ENCODE measurements at regions not wholly inside any gene's neighbourhood (a gene's known extent, or its start where the extent isn't known, plus 50 kb on each side); places are given as distances from the start of the nearest gene placed in this dataset.
"Not testable (repeated sequence)": the region's sequence is repeated elsewhere in the genome, so short reads cannot be mapped to it uniquely, and the experiment has no call there.

DNA sequence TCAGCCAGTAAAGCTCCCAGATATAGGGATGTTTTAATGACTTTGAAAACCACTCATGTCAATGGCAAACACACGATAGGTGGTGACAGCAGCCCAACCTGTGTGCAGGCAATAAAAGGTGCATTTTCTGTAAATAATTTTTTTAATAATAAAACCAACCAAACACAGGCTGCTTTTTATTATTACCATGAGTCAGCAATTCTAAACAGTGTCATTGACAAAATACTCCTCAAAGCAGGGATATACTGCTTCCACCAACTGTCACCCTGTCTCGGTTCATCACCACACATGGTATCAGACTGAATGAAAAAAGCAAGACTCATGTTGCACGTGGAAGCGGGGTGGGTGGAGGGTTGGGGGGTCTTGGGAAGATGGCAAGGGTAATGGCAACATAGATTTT, 195.9 kb downstream of the ANKRD60 start:
- Histone ChIP-seq H3K4me2 (ENCODE audit: control insufficient read depth, extremely low read depth, insufficient read depth, low read depth, low read length) (no peak overlapping the region), H3K9ac (ENCODE audit: control insufficient read depth, extremely low read depth, insufficient read depth, low read length) (no peak overlapping the region), H4K20me1 (ENCODE audit: control insufficient read depth, extremely low read depth, insufficient read depth, low read length) (no peaks in the 10 kb centered on the region), H3K4me1 (ENCODE audit: control insufficient read depth, extremely low read depth, insufficient read depth, low read length) (no peaks in the 10 kb centered on the region), H3K4me3 (ENCODE audit: control insufficient read depth in 2 of 3, extremely low read depth in 1 of 3, insufficient read depth in 2 of 3, low read depth in 1 of 3, low read length in 3 of 3) (no peak overlapping the region), H3K36me3 (ENCODE audit: control insufficient read depth in 2 of 2, extremely low read depth in 1 of 2, insufficient read depth in 2 of 2, low read length in 2 of 2) (no peaks in the 10 kb centered on the region), H3K79me2 (ENCODE audit: control insufficient read depth, insufficient read depth, low read length) (no peaks in the 10 kb centered on the region), H3K27me3 (ENCODE audit: control insufficient read depth, extremely low read depth, insufficient read depth, low read length) (peaks cover 30% of the 10 kb centered on the region), H3K9me1 (ENCODE audit: control insufficient read depth, extremely low read depth, insufficient read depth, low read length) (no peaks in the 10 kb centered on the region), H2AFZ (ENCODE audit: control insufficient read depth, low read length) (no peak overlapping the region), H3K9me3 (ENCODE audit: control insufficient read depth, low read depth, low read length) (no peaks in the 10 kb centered on the region), H3K27ac (ENCODE audit: control insufficient read depth, insufficient read depth, low read length) (no peak overlapping the region)
- DNase-seq (ENCODE audit: low read depth, low spot score) (no peak), FAIRE-seq (no peak)
- dilution Hi-C loops (cut with MboI; ENCODE audit: extremely low pct_ligation_motif_present, low sequenced_read_pairs), result no loop called here
- TF ChIP-seq EZH2 (IDR thresholded peaks at IDR 0.05; ENCODE audit: low read length), result no peak
- TF ChIP-seq, protein P1, sequence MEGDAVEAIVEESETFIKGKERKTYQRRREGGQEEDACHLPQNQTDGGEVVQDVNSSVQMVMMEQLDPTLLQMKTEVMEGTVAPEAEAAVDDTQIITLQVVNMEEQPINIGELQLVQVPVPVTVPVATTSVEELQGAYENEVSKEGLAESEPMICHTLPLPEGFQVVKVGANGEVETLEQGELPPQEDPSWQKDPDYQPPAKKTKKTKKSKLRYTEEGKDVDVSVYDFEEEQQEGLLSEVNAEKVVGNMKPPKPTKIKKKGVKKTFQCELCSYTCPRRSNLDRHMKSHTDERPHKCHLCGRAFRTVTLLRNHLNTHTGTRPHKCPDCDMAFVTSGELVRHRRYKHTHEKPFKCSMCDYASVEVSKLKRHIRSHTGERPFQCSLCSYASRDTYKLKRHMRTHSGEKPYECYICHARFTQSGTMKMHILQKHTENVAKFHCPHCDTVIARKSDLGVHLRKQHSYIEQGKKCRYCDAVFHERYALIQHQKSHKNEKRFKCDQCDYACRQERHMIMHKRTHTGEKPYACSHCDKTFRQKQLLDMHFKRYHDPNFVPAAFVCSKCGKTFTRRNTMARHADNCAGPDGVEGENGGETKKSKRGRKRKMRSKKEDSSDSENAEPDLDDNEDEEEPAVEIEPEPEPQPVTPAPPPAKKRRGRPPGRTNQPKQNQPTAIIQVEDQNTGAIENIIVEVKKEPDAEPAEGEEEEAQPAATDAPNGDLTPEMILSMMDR (optimal IDR thresholded peaks at IDR 0.05 in 1 of 3, IDR thresholded peaks at IDR 0.05 in 1 of 3, conservative IDR thresholded peaks at IDR 0.05 in 1 of 3; ENCODE audit: extremely low read depth in 1 of 3, insufficient read depth in 2 of 3, low read length in 3 of 3), result no peak

- FAIRE-seq; H4K20me1 ChIP-seq (ENCODE audit: control insufficient read depth, extremely low read depth, insufficient read depth, low read length); DNase-seq (ENCODE audit: low read depth, low spot score); H3K36me3 ChIP-seq (ENCODE audit: control insufficient read depth in 2 of 2, extremely low read depth in 1 of 2, insufficient read depth in 2 of 2, low read length in 2 of 2); H2AFZ ChIP-seq (ENCODE audit: control insufficient read depth, low read length); H3K4me1 ChIP-seq (ENCODE audit: control insufficient read depth, extremely low read depth, insufficient read depth, low read length); H3K9me3 ChIP-seq (ENCODE audit: control insufficient read depth, low read depth, low read length); dilution Hi-C loops (cut with MboI; ENCODE audit: extremely low pct_ligation_motif_present, low sequenced_read_pairs); H3K4me3 ChIP-seq (ENCODE audit: control insufficient read depth in 2 of 3, extremely low read depth in 1 of 3, insufficient read depth in 2 of 3, low read depth in 1 of 3, low read length in 3 of 3); H3K79me2 ChIP-seq (ENCODE audit: control insufficient read depth, insufficient read depth, low read length); H3K9me1 ChIP-seq (ENCODE audit: control insufficient read depth, extremely low read depth, insufficient read depth, low read length); H3K4me2 ChIP-seq (ENCODE audit: control insufficient read depth, extremely low read depth, insufficient read depth, low read depth, low read length); H3K27ac ChIP-seq (ENCODE audit: control insufficient read depth, insufficient read depth, low read length); H3K9ac ChIP-seq (ENCODE audit: control insufficient read depth, extremely low read depth, insufficient read depth, low read length): not testable (repeated sequence)
- peaks cover 32% of the 10 kb centered on the region for H3K27me3 ChIP-seq (ENCODE audit: control insufficient read depth, extremely low read depth, insufficient read depth, low read length)
These were observed 197.1 kb downstream of the ANKRD60 start for GRCh38 chr20:58031350-58031749.

GRCh38 chr20:58028123-58028522, 200.3 kb downstream of the ANKRD60 start:
- H3K9ac ChIP-seq (ENCODE audit: control insufficient read depth, extremely low read depth, insufficient read depth, low read length), result no peak overlapping the region
- H3K27ac ChIP-seq (ENCODE audit: control insufficient read depth, insufficient read depth, low read length), result no peak overlapping the region
- H4K20me1 ChIP-seq (ENCODE audit: control insufficient read depth, extremely low read depth, insufficient read depth, low read length), result no peaks in the 10 kb centered on the region
- H3K4me1 ChIP-seq (ENCODE audit: control insufficient read depth, extremely low read depth, insufficient read depth, low read length), result no peaks in the 10 kb centered on the region
- DNase-seq (ENCODE audit: low read depth, low spot score) (no peak), FAIRE-seq (no peak)
- H3K9me1 ChIP-seq (ENCODE audit: control insufficient read depth, extremely low read depth, insufficient read depth, low read length), result no peaks in the 10 kb centered on the region
- dilution Hi-C loops (cut with MboI; ENCODE audit: extremely low pct_ligation_motif_present, low sequenced_read_pairs), result no loop called here
- no peak overlapping the region for H3K4me2 ChIP-seq (ENCODE audit: control insufficient read depth, extremely low read depth, insufficient read depth, low read depth, low read length)
- H2AFZ ChIP-seq (ENCODE audit: control insufficient read depth, low read length), result no peak overlapping the region
- peaks cover 45% of the 10 kb centered on the region for H3K27me3 ChIP-seq (ENCODE audit: control insufficient read depth, extremely low read depth, insufficient read depth, low read length)
- H3K9me3 ChIP-seq (ENCODE audit: control insufficient read depth, low read depth, low read length), result no peaks in the 10 kb centered on the region
- H3K79me2 ChIP-seq (ENCODE audit: control insufficient read depth, insufficient read depth, low read length), result no peaks in the 10 kb centered on the region
- H3K4me3 ChIP-seq (ENCODE audit: control insufficient read depth in 2 of 3, extremely low read depth in 1 of 3, insufficient read depth in 2 of 3, low read depth in 1 of 3, low read length in 3 of 3), result no peak overlapping the region
- H3K36me3 ChIP-seq (ENCODE audit: control insufficient read depth in 2 of 2, extremely low read depth in 1 of 2, insufficient read depth in 2 of 2, low read length in 2 of 2), result no peaks in the 10 kb centered on the region
- no peak for TF ChIP-seq EZH2 (IDR thresholded peaks at IDR 0.05; ENCODE audit: low read length)
- TF ChIP-seq, protein P1 (optimal IDR thresholded peaks at IDR 0.05 in 1 of 3, IDR thresholded peaks at IDR 0.05 in 1 of 3, conservative IDR thresholded peaks at IDR 0.05 in 1 of 3; ENCODE audit: extremely low read depth in 1 of 3, insufficient read depth in 2 of 3, low read length in 3 of 3), result peak in 2 of 3 experiments; percentile 48 to 66
